ENCODE measurements at regions not wholly inside any gene's neighbourhood (a gene's known extent, or its start where the extent isn't known, plus 50 kb on each side); places are given as distances from the start of the nearest gene placed in this dataset.

DNA sequence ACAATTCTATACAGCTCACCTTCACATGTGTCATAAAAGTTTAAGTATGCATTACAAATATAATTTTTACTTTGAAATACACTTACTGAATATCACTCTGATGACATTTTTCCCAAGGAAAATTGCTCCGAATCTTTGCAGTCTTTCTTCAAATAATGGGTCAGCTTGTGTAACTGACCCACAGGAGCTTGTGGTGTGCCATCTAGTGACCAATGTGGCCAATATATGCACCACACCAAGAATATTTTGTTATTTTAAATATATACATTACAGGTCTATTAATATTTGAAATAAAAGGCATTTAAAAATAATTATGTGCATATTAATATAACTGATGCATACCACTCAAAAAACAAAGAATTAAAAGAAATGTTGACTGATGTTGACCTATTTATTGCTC, 271.4 kb downstream of the TBX15 start:
- no peak for DNase-seq

DNA sequence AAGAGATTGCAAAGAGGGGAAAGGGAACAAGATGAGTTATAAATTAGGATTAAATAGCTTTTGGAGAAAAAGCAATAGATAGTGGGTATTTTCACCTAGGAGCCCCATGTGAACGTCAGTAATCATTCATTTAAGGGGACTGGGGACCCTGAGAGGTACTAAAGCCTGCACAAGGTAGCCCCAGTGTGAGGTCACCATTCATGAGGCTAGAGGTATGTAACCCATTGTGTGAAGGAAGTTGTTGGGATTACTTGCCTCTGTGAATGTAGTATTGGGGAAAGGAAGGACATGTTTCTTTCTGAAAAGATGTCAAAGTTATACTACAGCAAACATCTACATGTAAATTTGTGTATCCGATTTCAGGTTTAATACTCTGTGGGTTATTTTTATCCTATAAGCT, 276.8 kb downstream of the TBX15 start:
- DNase-seq, result no peak

DNA sequence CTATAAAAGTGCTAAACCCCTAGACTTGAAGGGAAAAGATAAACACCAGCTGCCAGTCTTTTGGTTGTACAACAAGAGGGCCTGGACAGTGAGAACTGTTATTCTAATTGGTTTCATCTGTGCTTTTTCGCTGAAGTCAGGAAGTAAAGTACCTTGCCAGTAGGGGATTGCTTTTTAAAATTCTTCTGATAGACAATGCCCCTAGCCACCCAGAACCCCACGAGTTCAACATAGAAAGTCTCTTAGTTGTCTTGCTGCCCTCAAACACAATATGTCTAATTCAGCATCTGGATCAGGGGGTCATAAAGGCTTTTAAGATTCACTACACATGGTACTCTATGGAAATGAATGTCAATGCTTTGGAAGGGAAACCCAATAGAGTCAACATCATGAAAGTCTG, 289.2 kb downstream of the TBX15 start:
- DNase-seq, result no peak

DNA sequence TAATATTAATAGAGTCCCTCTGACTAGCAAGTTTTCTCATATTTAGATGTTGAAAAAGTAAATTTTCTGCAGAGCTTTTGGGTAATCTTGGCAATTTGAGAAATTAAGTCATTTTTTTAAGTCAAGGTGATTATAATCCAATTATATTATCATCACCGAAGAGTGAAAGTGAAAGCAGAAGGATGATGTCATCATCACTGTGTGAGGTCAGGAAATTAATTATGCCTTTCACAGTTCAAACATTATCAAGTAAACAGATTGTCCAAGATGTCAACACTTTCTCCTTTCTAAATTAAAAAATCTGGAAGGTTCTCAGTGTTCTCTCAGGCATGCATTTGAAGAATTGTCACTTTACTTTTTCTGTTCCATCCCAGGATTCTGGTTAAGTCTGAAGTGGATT, 296.0 kb downstream of the TBX15 start:
- no peak for DNase-seq

DNA sequence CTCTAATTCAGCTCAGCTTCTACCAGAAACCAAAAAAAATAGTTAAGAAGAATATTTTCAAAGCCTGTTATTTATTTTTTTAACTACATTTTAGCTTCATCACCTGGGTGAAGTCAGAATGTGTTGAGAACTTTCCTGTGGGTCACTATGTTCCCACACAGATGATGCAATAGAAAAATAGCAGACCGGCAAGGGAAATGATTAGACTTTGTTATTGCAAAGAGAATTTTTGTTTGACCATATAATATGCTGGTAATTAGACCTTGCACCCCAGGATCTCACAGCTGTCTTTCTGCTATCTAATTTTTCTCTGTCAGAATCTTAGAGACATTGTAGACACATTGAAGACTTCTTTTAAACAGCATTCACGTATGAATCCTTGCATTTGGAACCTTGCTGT, 299.3 kb downstream of the TBX15 start:
- DNase-seq, result no peak

DNA sequence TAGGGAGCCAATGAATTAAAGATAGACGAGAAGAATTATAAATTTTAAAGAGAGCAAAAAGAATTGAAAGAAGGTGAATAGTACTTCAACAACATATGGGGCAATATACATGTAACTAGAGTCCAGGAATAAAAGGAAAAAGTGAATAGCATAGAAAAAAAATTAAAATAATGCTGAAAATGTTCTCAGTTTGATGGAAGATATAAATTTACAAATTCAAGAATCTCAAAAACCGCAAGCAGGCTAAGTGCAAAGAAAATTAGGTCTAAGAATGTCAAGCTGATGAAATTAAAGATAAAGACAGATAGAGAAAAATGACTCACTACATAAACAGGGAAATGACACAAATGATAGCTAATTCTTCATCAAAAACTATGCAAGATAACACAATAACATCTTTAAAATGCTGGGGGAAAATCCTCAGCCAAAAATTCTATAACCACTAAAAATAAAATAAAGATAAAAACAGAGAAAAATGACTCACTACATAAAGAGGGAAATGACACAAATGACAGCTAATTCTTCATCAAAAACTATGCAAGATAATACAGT, 326.3 kb downstream of the TBX15 start:
- DNase-seq, result no peak

DNA sequence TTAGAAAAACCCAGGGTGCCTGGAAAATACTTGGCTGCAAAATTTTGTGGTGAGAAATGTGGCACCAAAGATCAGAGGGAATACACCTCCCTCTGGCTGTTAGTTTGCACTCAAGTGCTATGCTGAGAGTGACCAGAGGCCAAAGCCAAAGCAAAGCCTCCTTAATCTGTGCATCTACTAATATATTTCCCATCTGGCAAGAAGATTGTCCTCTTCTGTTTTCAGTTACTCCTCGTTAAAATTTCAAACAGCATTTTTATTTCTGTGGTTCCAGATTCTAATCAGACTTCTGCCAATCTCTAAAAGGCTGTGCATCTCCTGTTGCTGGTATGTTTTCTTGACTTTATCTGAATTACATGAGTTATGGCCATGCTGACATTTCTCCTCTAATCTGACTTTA, 327.4 kb downstream of the TBX15 start:
- DNase-seq, result no peak

DNA sequence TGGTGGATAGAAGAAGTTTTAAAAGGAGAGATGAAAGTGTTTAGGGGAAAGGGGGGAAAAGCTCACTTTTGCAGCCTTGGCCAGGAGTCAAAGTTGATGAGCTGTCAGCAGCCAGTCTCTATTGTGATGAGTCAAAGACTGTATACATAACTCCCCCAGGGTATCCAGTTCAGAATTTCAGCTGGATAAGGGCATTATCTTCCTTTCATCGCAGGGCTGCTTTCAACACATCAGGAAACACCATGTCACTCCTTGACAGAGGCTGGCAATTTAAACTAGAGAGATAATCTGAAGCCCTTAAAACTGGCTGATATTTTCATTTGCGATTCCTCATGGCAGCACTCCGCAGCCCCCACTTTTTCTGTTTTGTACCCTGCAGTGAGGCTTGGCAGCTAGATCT, 328.5 kb downstream of the TBX15 start:
- no peak for DNase-seq

DNA sequence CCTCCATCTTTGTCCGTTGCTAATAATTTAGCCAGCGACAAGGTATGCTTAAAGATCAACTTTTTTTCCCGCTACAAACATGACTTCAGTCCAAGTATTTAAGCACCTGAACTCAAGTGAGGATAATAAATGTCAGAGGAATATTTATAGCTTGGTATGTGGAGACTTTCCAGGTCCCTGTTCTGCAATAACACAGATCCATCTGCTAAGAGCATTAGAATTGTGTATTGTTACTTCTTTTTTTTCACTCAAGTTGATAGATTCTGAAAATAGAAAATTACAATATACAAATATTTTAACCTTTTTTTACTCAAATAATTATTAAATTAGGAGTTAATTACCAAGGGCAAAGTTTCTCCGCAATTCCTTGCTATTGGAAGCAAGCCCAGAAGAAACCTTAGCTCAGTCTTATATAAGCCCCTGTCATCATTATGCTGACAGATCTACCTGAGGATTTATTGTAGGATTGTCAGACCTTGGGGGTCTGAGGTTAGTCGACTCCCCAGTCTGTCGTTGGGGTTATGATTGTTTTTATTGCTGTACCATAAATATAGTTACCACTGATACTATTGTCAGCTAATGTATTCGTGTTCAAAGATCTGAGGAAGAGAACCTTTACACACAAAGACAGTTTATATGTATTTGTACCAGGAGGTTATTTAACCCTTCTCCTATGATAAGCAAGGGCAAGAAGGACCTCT, 337.9 kb downstream of the TBX15 start:
- no peak for DNase-seq

DNA sequence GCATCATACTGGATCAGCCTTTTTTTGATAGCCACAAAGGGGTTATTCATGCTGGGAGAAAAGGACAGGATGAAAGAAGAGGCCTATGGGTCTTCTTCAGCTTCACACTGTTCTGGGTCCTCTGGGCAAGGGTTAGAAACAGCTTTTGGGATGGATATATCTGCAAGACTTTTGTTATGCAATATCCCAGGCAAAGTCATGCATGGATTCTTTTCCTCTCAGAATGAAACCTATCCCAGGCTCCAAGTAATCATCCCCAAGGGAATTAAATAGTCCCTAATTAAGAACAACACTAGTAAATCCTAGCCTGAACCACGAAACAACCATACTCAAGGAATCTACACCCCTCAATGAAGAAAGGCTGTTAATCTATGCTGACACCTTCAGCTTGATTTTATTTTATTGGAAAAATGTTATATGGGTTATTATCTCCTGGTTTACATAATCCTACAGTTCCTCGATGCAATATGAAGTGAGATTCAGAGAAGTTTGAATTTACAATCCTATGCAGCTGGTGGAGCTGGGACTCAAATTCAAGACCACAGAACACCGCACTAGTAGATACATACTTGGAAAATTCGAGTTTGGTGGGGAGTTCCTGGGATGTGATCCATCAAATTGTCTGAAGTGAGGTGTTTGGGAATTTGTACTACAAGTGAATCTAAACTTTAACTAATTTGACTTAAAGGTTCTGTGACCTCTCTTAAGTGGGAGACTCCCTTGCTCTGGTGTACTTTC, 338.6 kb downstream of the TBX15 start:
- DNase-seq, result no peak

DNA sequence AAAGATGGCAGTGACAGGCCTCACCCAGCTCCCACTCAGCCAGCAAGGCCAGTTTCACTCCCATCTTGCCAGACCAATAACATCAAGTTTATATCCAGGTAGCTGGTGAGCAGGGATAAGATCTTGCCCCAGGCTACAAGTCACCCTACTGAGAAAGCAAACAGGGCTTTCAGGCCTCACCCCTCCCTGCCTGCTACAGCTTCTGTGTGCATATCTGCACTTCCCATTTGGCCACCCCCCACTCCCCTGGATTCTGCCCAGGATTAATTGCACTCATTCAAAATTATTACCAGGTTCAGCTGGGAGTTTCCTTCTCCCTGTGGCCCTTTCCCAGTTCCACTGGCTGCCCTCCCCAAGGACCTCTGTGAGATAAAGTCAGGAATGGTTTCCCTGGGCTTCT, 352.1 kb downstream of the TBX15 start:
- DNase-seq, result no peak

DNA sequence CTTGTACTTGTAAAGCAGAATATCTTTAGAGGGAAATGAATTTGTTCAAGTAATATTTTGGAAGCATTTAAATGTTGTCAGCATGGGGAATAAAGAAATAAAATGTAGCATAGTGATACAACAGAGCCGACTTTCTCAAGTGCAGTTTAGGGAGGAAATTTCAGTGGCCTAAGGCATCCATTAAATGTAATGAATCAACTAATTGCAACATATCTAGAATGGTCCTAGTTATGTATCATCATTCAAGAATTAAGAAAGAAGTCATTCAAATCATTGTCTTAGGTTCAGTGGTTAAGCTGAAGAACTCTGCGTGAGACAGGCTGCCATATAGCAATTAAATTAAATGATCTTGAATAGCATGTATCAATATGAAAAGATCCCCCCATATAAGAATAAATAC, 360.7 kb downstream of the TBX15 start:
- no peak for DNase-seq

DNA sequence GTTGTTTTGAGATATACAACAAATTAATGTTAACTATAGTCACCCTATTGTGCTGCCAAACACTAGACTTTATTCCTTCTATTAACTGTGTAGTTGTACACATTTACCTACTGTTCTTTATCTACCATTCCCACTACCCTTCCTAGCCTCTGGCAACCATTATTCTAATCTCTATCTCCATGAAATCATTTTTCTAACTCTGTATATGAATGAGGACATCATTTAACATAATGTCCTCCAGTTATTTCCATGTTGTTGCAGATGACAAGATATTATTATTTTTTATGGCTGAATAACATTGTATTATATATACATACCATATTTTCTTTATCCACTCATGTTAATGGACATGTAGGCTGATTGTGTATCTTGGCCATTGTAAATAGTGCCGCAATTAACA, 366.3 kb downstream of the TBX15 start:
- no peak for DNase-seq

DNA sequence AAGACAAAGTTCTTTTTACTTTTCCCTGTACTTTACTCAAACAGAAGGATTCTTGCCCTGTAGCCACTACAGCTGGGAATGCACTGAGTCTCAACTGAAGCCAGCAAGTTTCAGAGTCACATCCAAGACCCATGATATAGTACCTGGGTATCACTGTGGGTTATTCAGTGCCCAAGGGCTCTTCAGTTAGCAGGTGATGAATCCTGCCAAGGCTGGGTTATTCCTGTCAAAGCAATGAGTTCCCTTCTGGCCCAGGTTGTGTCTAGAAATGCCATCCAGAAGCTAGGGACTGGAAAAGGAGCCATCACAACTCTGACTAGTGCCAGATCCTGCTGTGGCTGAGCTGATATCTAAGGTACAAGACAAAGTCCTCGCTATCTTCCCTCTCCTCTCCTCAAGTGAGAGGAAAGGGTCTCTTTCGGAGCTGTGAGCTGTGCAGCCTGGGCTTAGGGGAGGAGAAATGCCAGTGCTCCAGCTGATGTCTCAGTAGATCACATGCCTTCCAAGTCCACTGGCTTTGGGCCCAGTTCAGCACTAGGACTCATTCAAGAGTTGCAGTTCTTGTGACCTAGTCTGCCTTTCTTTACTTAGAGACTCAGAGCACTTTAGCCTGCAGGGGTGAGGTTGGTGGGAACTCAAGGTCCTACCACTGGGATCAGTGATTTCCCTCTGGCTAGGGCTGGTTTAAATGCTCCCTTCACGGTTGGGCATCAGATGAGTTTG, 369.4 kb downstream of the TBX15 start:
- no peak for DNase-seq

DNA sequence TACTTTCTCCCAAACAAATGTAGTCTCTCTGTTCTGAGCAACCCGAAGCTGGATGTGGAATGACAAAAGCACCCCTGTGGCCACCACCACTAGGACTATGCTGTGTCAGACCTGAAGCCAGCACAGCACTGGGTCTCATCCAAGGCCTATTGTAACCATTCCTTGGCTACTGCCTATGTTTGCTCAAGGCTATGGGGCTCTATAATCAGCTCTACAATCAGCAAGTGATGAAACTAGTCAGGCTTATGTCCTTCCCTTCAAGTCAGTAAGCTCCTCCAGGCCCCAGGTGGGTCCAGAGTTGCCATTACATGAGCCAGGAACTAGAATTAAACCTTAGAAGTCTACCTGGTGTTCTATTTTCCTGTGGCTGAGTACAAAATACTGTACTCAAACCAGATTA, 370.2 kb downstream of the TBX15 start:
- DNase-seq, result no peak

DNA sequence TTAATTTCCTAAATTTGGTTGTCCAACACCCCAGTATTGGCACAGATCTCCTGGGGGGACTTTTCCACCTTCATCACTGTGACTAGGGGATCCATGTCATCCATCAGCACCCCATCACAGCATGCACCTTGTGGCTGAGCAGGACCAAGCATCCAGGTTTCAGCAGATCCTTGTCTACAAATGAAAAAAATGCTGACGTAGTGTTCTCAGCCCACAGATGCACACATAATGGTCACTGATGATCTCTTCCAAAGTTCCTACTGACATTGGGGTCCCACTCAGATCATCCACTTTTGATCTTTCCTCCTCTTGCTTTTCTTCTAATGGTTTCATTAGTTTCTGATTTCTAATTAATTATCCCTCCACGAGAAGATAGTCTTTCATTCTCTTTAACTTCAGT, 373.1 kb downstream of the TBX15 start:
- no peak for DNase-seq

DNA sequence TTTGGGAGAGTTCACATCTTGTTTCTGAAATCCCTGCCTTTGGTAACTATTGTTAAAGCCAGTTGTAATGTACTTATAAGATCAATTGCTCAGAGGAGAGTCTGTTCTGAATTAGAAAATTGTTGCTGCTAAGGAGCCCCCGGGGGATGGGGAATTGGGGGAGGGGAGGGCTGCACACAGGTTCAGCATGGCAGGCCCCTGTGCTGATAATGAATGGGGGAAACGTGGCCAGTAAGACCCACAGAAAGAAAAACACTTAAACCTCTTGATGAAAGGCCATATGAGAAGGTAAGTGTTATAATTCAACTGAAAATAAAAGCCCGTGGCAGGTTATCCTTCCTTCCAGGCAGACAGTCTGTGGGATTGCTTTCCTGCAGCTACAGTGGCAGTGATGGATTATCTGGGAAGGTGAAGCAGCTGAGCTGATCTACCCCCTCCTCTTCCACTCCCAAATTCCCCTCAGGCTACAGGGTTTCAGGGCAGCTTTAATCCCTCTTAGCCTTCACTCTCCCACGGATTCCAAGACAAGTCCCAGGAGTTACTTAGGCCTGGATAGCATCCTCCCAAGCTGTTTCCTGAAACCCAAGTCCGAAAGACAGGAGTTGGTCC, 398.8 kb downstream of the TBX15 start:
- no peak for DNase-seq

DNA sequence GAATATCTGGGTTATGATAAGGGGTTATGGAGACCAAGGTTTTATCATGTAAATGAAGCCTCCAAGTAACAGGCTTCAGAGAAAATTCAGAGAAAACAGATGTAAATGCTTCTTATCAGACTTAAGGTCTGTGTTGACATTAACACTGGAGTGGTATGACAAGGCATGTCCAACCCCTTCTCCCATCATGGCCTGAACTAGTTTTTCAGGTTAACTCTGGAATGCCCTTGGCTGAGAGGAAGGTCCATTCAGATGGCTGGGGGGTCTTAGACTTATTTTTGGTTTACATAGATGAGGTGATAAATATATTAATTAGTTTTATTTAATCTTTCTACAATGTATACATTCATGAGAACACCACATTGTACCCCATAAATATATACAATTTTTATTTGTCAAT, 399.6 kb downstream of the TBX15 start:
- DNase-seq, result no peak

DNA sequence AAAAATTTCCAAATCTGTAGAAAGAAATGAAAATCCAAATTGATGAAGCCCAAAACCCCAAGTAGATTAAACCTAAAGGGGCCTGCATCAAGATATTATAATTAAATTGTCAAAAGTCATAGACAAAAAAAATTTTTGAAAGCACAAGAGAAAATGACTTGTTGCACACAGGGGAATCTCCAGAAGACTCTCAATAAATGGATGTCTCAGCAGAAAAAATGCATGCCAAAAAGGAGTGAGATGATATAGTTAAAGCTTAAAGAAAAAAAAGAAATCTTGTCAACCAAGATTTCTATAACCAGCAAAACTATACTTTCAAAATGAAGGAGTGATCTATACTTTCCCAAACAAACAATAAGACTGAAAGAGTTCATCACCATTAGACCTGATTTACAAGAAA, 393.2 kb upstream of the SPAG17 start:
- DNase-seq, result no peak

DNA sequence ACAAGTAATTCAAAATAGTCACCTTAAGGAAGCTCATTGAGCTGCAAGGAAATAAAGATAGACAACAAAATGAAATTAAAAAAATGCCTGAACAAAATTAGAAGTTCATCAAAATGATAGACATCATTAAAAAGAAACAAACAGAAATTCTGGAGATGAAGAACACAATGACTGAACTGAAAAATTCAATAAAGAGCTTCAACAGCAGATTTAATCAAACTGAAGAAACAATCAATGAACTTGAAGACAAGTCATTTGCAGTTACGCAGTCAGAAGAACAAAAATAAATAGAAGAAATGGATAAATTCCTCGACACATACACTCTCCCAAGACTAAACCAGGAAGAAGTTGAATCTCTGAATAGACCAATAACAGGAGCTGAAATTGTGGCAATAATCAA, 390.0 kb upstream of the SPAG17 start:
- no peak for DNase-seq

DNA sequence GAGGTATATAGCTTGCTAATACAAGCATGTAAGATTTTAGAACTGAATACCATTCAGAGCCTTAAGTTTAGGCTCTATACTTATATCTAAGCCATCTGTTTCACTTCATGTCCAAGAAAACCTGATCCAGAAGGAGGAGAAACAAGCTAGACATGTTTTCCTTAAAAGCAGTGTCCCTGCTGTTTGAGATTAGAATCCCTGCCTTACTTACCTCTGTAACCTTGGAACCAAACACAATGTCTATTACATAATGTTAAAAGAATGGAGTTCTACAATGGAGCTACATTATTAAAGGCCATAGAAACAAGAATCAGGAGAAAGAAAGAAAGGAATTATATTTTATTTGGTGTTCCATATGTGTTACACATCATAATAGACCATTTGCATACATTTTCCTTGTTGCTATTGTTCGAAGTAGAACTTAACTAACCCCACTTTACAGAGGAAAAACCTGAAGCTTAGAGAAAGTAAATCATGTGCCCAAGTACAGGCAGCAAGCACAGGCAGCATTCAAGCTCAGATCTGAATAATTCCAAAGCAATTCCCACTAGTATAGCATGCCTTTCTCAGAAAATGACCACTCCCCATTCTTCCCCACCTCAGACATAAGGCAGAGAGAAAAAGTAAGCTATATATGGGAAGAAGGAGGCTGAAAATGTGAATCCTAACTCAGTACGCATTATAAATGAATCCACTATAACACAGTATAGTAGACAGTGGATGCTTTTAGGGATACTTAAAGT, 380.1 kb upstream of the SPAG17 start:
- DNase-seq, result no peak

Data from suppressor macrophage treated with lipopolysaccharide for 1 hour (primary cell).